Panc1 (cell line): ENCODE measurements at regions not wholly inside any gene's neighbourhood (a gene's known extent, or its start where the extent isn't known, plus 50 kb on each side); places are given as distances from the start of the nearest gene placed in this dataset.

Source experiments
- ATAC-seq: fragments of 200-7000 bp; cut with Tn5 transposase; 2 replicates; pipeline ENCODE4 v1.9.1; 2020; ENCODE audit warnings: mild to moderate bottlenecking, moderate library complexity
- BruUV-seq: library from RNA; stranded (reverse); fragments of 400-500 nt; replicated peaks from 2 replicates; lab custom pipeline; 2021; lab: Mats Ljungman, UMichigan
- CTCF ChIA-PET: fragments of 300-600 bp; sonication (Branson Sonifier 250); formaldehyde crosslinking; loops from one replicate; lab custom pipeline; 2022; ENCODE audit warnings: antibody characterized with exemption; lab: Charles Lee
- POLR2A ChIA-PET: fragments of 300-600 bp; sonication (Branson Sonifier 250); formaldehyde crosslinking; loops from one replicate; lab custom pipeline; 2022; ENCODE audit warnings: antibody characterized with exemption; lab: Charles Lee
- DNase-seq: peaks from one replicate; pipeline ENCODE4 v3.0.0-alpha.2; 2010; ENCODE audit warnings: low read depth, low spot score
- H3K27ac ChIP-seq: 2 replicates; pipeline ENCODE4 v1.5.1; 2011; ENCODE audit warnings: mild to moderate bottlenecking, low read length, inconsistent platforms
- H3K27me3 ChIP-seq: fragments of 200-500 bp; sonication (Bioruptor generic); 2 replicates; pipeline ENCODE4 v1.6.0; 2014; ENCODE audit warnings: low read length, inconsistent platforms; ENCODE audit not compliant: control insufficient read depth, insufficient read depth
- H3K36me3 ChIP-seq: fragments of 200-500 bp; sonication (Bioruptor generic); 2 replicates; pipeline ENCODE4 v1.5.1; 2014; ENCODE audit warnings: inconsistent platforms, mild to moderate bottlenecking, low read length, moderate library complexity; ENCODE audit not compliant: control insufficient read depth, insufficient read depth
- H3K4me1 ChIP-seq: 2 replicates; pipeline ENCODE4 v1.5.1; 2011; ENCODE audit warnings: inconsistent platforms, mild to moderate bottlenecking, low read length, moderate library complexity; ENCODE audit not compliant: control insufficient read depth, insufficient read depth
- H3K4me3 ChIP-seq, 2 experiments: 2 replicates each; pipeline ENCODE4 v1.5.1; 2011 to 2012; ENCODE audit warnings: low read depth in 2 of 2, low read length in 2 of 2, mild to moderate bottlenecking in 2 of 2, inconsistent platforms in 1 of 2, moderate library complexity in 1 of 2
- H3K9me3 ChIP-seq: fragments of 200-500 bp; sonication (Bioruptor generic); 2 replicates; pipeline ENCODE4 v1.5.1; 2014; ENCODE audit warnings: low read depth, mild to moderate bottlenecking, inconsistent platforms, low read length, moderate library complexity; ENCODE audit not compliant: control insufficient read depth, insufficient read depth
- POLR2AphosphoS5 ChIP-seq: IDR thresholded peaks from 2 replicates; pipeline ENCODE4 v1.6.1; 2012; ENCODE audit warnings: mild to moderate bottlenecking, low read depth, low read length, moderate library complexity
- REST ChIP-seq, 2 experiments: IDR thresholded peaks; 2 replicates each; pipeline ENCODE4 v1.6.1; 2011 to 2012; ENCODE audit warnings: low read depth in 2 of 2, control low read depth in 1 of 2, low read length in 1 of 2, mild to moderate bottlenecking in 1 of 2, moderate library complexity in 1 of 2; ENCODE audit not compliant: insufficient read depth in 1 of 2
- SIN3A ChIP-seq: IDR thresholded peaks from 2 replicates; pipeline ENCODE4 v1.6.1; 2012; ENCODE audit warnings: low read depth, mild to moderate bottlenecking, low read length, moderate library complexity, borderline replicate concordance; ENCODE audit not compliant: insufficient read depth
- TCF7L2 ChIP-seq: IDR thresholded peaks from 2 replicates; pipeline ENCODE4 v1.6.1; 2011; ENCODE audit warnings: mild to moderate bottlenecking, low read depth, low read length, inconsistent platforms
- in situ Hi-C: cut with HindIII; loops from 2 replicates; pipeline ENCODE4 v1.10.0; 2016; ENCODE audit warnings: low sequenced_read_pairs, low pct_unique_long_range_greater_than_20kb
- intact Hi-C: fragments of 100-400 bp; cut with micrococcal nuclease; formaldehyde crosslinking; loops from one replicate; pipeline ENCODE4 v1.10.0; 2022; ENCODE audit not compliant: unreplicated experiment
- TF ChIP-seq, protein P1 (sequence below): fragments of 450-650 bp; IDR thresholded peaks from 2 replicates; pipeline ENCODE4 v1.5.1; 2017; ENCODE audit warnings: mild to moderate bottlenecking

DNA sequence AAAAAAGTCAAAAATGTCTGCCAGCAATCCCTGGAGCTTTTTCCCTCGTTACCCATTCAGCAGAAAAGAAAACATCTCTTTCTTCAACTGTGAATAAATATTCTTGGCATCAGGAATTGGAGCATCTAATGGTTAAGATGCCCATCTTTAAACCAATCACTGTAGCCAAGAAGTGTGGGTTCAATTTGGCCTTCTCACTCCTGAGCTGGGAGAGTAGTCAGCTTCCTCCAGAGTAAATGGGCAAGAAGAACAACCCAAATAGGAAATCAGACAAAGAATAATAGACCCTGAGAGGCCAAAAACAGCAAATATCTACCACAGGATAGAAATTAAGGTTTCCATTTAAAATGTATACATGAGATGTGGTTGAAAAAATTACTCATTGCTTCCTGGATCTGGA lies 508.0 kb upstream of the MDFIC2 start:
- TF ChIP-seq, protein P1, sequence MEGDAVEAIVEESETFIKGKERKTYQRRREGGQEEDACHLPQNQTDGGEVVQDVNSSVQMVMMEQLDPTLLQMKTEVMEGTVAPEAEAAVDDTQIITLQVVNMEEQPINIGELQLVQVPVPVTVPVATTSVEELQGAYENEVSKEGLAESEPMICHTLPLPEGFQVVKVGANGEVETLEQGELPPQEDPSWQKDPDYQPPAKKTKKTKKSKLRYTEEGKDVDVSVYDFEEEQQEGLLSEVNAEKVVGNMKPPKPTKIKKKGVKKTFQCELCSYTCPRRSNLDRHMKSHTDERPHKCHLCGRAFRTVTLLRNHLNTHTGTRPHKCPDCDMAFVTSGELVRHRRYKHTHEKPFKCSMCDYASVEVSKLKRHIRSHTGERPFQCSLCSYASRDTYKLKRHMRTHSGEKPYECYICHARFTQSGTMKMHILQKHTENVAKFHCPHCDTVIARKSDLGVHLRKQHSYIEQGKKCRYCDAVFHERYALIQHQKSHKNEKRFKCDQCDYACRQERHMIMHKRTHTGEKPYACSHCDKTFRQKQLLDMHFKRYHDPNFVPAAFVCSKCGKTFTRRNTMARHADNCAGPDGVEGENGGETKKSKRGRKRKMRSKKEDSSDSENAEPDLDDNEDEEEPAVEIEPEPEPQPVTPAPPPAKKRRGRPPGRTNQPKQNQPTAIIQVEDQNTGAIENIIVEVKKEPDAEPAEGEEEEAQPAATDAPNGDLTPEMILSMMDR, result no peak
- TF ChIP-seq TCF7L2, result no peak
- TF ChIP-seq SIN3A, result no peak
- no peak for TF ChIP-seq POLR2AphosphoS5
- TF ChIP-seq REST (IDR thresholded peaks at IDR 0.05; ENCODE audit: insufficient read depth in 1 of 2, low read depth in 2 of 2, low read length in 1 of 2), result no peak
- Histone ChIP-seq H3K4me1 (no peaks in the 10 kb centered on the region), H3K27me3 (no peaks in the 10 kb centered on the region), H3K9me3 (no peaks in the 10 kb centered on the region), H3K4me3 (no peak overlapping the region), H3K27ac (no peak overlapping the region), H3K36me3 (no peaks in the 10 kb centered on the region)
- in situ Hi-C loops (no loop called here), intact Hi-C loops (no loop called here)
- ATAC-seq, result no peak
- BruUV-seq, result no TSS peak
- CTCF ChIA-PET, result no interaction called here
- no peak for DNase-seq
- POLR2A ChIA-PET, result interaction anchor here (0.6 kb wide), 1 partner anchor 178 kb away, joined by 8 read pairs; no protein-coding TSS in a partner anchor

DNA sequence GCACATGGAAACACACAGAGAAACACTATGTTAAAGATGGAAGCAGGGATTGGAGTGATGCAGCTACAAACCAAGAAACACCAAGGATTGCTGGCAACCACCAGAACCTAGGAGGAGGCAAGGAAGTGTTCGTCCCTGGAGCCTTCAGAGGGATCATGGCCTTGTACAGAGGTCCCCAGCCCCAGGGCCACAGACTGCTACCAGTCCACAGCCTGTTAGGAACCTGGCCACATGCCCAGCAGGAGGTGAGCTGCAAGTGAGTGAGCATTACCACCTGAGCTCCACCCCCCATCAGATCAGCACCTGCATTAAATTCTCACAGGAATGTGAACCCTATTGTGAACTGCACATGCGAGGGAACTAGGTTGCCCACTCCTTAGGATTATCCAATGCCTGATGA lies 505.7 kb upstream of the MDFIC2 start:
- no peak for ATAC-seq
- H3K27me3 ChIP-seq, result no peaks in the 10 kb centered on the region
- intact Hi-C loops (no loop called here), in situ Hi-C loops (no loop called here)
- no peak for DNase-seq
- no peak overlapping the region for H3K4me3 ChIP-seq
- H3K9me3 ChIP-seq, result no peaks in the 10 kb centered on the region
- H3K27ac ChIP-seq, result no peak overlapping the region
- no peaks in the 10 kb centered on the region for H3K4me1 ChIP-seq
- ChIA-PET CTCF (no interaction called here), POLR2A (no interaction called here)
- TF ChIP-seq POLR2AphosphoS5, result no peak
- no peak for TF ChIP-seq SIN3A
- TF ChIP-seq TCF7L2, result no peak
- TF ChIP-seq REST (IDR thresholded peaks at IDR 0.05; ENCODE audit: insufficient read depth in 1 of 2, low read depth in 2 of 2, low read length in 1 of 2), result no peak
- TF ChIP-seq, protein P1, result no peak
- BruUV-seq, result no TSS peak
- no peaks in the 10 kb centered on the region for H3K36me3 ChIP-seq
